ENCODE measurements at regions not wholly inside any gene's neighbourhood (a gene's known extent, or its start where the extent isn't known, plus 50 kb on each side); places are given as distances from the start of the nearest gene placed in this dataset.
"Not testable (repeated sequence)": the region's sequence is repeated elsewhere in the genome, so short reads cannot be mapped to it uniquely, and the experiment has no call there.

DNA sequence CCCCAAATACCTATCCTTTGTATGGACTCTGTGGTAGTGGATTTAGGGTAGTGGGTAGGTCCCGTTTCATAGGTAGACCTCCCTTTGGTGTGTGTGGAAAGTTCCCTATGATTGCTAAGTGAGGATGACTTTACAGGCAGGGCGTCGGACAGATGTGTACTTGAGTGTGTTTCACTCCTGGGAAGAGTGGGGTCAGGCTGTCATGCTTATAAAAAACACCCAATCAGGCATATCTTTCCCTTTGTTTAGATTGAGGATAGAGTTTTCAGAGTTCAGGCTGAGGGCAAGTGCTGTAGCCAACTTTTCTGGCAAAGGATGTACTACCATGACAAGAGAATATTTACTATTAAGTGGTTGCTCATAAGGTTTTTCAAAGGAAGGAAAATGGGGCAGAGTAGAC lies 242.0 kb downstream of the YTHDC2 start:
- no peak overlapping the region for H3K27ac Mint-ChIP-seq
- no peaks in the 10 kb centered on the region for H3K9me3 Mint-ChIP-seq
- DNase-seq: no peak
- no peaks in the 10 kb centered on the region for H3K4me1 Mint-ChIP-seq
- H3K27me3 Mint-ChIP-seq: no peaks in the 10 kb centered on the region
- H3K4me3 Mint-ChIP-seq: no peak overlapping the region
- H3K36me3 Mint-ChIP-seq: no peaks in the 10 kb centered on the region

GRCh38 chr5:113757508-113757907 lies 244.0 kb downstream of the YTHDC2 start:
- H3K36me3 Mint-ChIP-seq: no peaks in the 10 kb centered on the region
- no peaks in the 10 kb centered on the region for H3K27me3 Mint-ChIP-seq
- no peaks in the 10 kb centered on the region for H3K9me3 Mint-ChIP-seq
- H3K27ac Mint-ChIP-seq: no peak overlapping the region
- H3K4me3 Mint-ChIP-seq: no peak overlapping the region
- H3K4me1 Mint-ChIP-seq: no peaks in the 10 kb centered on the region
- no peak for DNase-seq

- no peak overlapping the region for H3K4me3 Mint-ChIP-seq
- no peaks in the 10 kb centered on the region for H3K36me3 Mint-ChIP-seq
- H3K27ac Mint-ChIP-seq: no peak overlapping the region
- DNase-seq: no peak
- H3K9me3 Mint-ChIP-seq: no peaks in the 10 kb centered on the region
- no peaks in the 10 kb centered on the region for H3K4me1 Mint-ChIP-seq
- H3K27me3 Mint-ChIP-seq: no peaks in the 10 kb centered on the region
Measured at GRCh38 chr5:113759505-113759904, 246.0 kb downstream of the YTHDC2 start.

- no peaks in the 10 kb centered on the region for H3K9me3 Mint-ChIP-seq
- no peak for DNase-seq
- H3K36me3 Mint-ChIP-seq: no peaks in the 10 kb centered on the region
- no peaks in the 10 kb centered on the region for H3K4me1 Mint-ChIP-seq
- H3K27me3 Mint-ChIP-seq: no peaks in the 10 kb centered on the region
- H3K4me3 Mint-ChIP-seq: no peak overlapping the region
- H3K27ac Mint-ChIP-seq: no peak overlapping the region
Measured at GRCh38 chr5:113760486-113760885, 247.0 kb downstream of the YTHDC2 start.

GRCh38 chr5:113761594-113761993 lies 248.1 kb downstream of the YTHDC2 start:
- H3K27me3 Mint-ChIP-seq: no peaks in the 10 kb centered on the region
- no peak overlapping the region for H3K27ac Mint-ChIP-seq
- H3K4me1 Mint-ChIP-seq: no peaks in the 10 kb centered on the region
- H3K36me3 Mint-ChIP-seq: no peaks in the 10 kb centered on the region
- H3K4me3 Mint-ChIP-seq: no peak overlapping the region
- peaks cover 4% of the 10 kb centered on the region for H3K9me3 Mint-ChIP-seq
- DNase-seq: no peak

DNA sequence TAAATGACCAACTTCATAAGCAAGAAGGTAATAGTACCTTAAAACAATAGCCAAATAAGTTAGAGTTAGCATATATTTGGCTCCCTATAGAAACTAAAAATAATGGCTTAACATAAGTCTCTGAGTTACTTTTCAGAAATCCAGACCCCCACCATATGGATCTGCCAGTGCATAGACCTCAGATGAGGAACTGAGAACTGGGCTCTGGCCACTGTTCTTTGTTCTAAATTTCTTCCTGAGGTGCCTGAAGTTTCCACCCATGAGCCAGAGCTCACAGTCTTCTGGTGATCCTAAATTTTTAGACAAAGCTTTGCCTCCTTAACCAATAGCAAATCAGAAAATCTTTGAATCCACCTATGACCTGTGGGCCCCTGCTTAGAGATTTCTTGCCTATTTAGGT lies 250.9 kb downstream of the YTHDC2 start:
- Mint-ChIP-seq H3K9me3 (peaks cover 14% of the 10 kb centered on the region), H3K4me3 (no peak overlapping the region), H3K27me3 (no peaks in the 10 kb centered on the region), H3K36me3 (no peaks in the 10 kb centered on the region), H3K27ac (no peak overlapping the region), H3K4me1 (no peaks in the 10 kb centered on the region)
- DNase-seq: no peak

DNA sequence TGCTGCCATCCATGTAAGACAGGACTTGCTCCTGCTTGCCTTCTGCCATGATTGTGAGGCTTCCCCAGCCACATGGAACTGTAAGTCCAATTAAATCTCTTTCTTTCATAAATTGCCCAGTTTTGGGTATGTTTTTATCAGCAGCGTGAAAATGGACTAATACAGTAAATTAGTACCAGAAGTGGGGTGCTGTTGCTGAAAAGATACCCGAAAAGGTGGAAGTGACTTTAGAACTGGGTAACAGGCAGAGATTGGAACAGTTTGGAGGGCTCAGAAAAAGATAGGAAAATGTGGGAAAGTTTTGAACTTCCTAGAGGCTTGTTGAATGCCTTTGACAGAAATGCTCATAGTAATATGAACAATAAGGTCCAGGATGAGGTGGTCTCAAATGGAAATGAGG lies 253.3 kb downstream of the YTHDC2 start:
- not testable (repeated sequence) for H3K27ac Mint-ChIP-seq, H3K36me3 Mint-ChIP-seq, H3K4me1 Mint-ChIP-seq, H3K4me3 Mint-ChIP-seq, DNase-seq, H3K27me3 Mint-ChIP-seq
- peaks cover 14% of the 10 kb centered on the region for H3K9me3 Mint-ChIP-seq

GRCh38 chr5:113770648-113771047 lies 257.2 kb downstream of the YTHDC2 start:
- Mint-ChIP-seq H3K27ac (no peak overlapping the region), H3K9me3 (peaks cover 14% of the 10 kb centered on the region), H3K36me3 (no peaks in the 10 kb centered on the region), H3K4me1 (no peaks in the 10 kb centered on the region), H3K27me3 (no peaks in the 10 kb centered on the region), H3K4me3 (no peak overlapping the region)
- DNase-seq: no peak

DNA sequence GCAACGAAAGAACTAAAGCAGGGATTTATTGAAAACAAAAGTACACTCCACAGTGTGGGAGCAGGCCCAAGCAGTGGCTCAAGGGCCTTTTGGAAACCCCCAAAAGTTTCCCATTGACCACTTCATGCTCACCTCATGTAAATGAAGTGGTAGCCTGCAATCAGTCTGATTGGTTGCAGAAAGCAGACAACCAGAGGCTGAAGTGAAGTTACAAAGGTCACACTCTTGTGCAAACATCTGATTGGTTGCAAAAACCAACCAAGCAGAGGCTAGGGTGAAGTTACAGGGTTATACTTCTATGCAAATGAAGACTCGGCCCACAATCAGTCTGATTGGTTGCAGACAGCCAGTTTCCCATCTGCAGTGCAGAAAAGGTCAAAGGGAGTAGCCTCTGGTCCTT lies 258.0 kb downstream of the YTHDC2 start:
- Mint-ChIP-seq H3K4me3 (no peak overlapping the region), H3K27me3 (peaks cover under 1% of the 10 kb centered on the region), H3K4me1 (no peaks in the 10 kb centered on the region), H3K36me3 (no peaks in the 10 kb centered on the region), H3K27ac (no peak overlapping the region), H3K9me3 (peaks cover 10% of the 10 kb centered on the region)
- DNase-seq: no peak

DNA sequence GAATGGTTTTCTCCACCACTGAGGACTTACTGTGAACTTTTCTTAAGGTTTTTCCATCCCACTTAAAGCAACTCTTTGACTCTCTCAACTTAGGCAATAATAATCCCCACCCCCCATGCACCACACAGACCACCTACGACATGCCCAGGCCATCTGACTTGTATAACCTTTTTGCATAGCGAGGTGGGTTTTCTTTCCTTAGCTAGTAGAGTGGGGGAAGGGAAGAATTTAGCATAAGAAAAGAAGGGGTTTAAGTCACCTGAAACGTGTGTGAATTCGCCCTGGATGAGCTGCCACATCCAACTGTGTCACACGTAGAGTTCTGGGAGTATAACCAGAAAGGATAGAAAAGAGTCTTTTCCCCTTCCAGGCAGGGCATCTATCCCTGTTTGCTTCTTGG lies 262.7 kb downstream of the YTHDC2 start:
- Mint-ChIP-seq H3K27me3 (peaks cover 3% of the 10 kb centered on the region), H3K27ac (no peak overlapping the region), H3K9me3 (no peaks in the 10 kb centered on the region), H3K4me1 (no peaks in the 10 kb centered on the region), H3K36me3 (no peaks in the 10 kb centered on the region), H3K4me3 (no peak overlapping the region)
- no peak for DNase-seq

DNA sequence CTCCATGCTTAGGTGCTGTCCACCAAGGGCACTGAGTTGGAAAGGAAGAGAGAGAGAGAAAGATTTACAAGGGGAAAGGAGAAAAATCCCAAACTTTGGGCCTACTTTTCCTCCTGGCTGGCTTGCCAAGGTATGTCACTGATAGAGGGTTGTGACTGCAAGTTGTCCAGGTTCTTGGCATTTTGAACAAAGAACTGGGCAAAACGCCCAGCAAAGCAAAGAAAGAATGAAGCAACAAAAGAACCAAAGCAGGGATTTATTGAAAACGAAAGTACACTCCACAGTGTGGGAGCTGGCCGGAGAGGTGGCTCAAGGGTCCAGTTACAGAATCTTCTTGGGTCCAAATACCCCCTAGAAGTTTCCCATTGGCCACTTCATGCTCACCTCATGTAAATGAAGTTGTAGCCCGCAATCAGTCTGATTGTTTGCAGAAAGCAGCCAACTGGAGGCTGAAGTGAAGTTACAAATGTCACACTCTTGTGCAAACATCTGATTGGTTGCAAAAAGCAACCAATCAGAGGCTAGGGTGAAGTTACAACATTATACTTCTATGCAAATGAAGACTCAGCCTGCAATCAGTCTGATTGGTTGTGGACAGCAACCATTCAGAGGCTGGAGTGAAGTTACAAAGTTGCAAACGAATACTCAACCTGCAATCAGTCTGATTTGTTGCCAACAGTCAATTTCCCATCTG lies 263.5 kb downstream of the YTHDC2 start:
- Mint-ChIP-seq H3K27ac (no peak overlapping the region), H3K9me3 (no peaks in the 10 kb centered on the region), H3K4me1 (no peaks in the 10 kb centered on the region), H3K36me3 (no peaks in the 10 kb centered on the region), H3K4me3 (no peak overlapping the region), H3K27me3 (peaks cover 3% of the 10 kb centered on the region)
- no peak for DNase-seq

- H3K4me1 Mint-ChIP-seq: no peaks in the 10 kb centered on the region
- no peak for DNase-seq
- no peaks in the 10 kb centered on the region for H3K9me3 Mint-ChIP-seq
- H3K36me3 Mint-ChIP-seq: no peaks in the 10 kb centered on the region
- no peak overlapping the region for H3K4me3 Mint-ChIP-seq
- peaks cover 3% of the 10 kb centered on the region for H3K27me3 Mint-ChIP-seq
- H3K27ac Mint-ChIP-seq: no peak overlapping the region
Measured at GRCh38 chr5:113778147-113778546, 264.7 kb downstream of the YTHDC2 start.

DNA sequence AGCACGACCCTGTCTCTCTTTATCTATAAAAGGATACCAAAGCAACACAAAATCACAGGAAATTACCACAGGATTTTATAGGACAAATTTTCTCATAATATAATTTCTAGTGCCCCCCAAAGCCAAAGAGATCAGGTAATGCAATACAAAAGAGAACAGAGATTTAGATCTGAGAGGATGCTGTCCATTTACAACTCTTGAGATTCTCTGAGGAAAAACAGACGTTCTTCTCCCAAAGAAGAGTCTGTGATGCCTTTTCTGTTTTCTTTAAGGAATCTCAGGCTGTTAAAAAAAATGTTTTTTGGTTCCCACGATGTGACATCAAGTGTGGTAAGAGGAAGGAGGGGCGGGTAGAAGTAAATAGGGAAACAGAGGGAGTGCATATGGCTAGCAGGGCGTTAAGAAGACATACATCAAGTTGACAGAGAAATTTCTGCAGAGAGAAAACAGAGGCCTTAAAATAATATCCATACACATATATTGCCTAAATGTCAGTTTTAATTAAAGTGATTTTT lies 274.7 kb downstream of the YTHDC2 start:
- Mint-ChIP-seq H3K27ac (no peak overlapping the region), H3K9me3 (no peaks in the 10 kb centered on the region), H3K4me1 (no peaks in the 10 kb centered on the region), H3K4me3 (no peak overlapping the region), H3K36me3 (no peaks in the 10 kb centered on the region), H3K27me3 (no peaks in the 10 kb centered on the region)
- no peak for DNase-seq

GRCh38 chr5:113789769-113790168 lies 276.3 kb downstream of the YTHDC2 start:
- H3K4me3 Mint-ChIP-seq: no peak overlapping the region
- DNase-seq: no peak
- H3K36me3 Mint-ChIP-seq: no peaks in the 10 kb centered on the region
- H3K9me3 Mint-ChIP-seq: no peaks in the 10 kb centered on the region
- H3K27me3 Mint-ChIP-seq: no peaks in the 10 kb centered on the region
- H3K4me1 Mint-ChIP-seq: no peaks in the 10 kb centered on the region
- no peak overlapping the region for H3K27ac Mint-ChIP-seq

- H3K27me3 Mint-ChIP-seq: no peaks in the 10 kb centered on the region
- H3K4me3 Mint-ChIP-seq: no peak overlapping the region
- no peak for DNase-seq
- H3K9me3 Mint-ChIP-seq: no peaks in the 10 kb centered on the region
- H3K4me1 Mint-ChIP-seq: no peaks in the 10 kb centered on the region
- no peak overlapping the region for H3K27ac Mint-ChIP-seq
- no peaks in the 10 kb centered on the region for H3K36me3 Mint-ChIP-seq
Measured at GRCh38 chr5:113792806-113793205, 279.3 kb downstream of the YTHDC2 start.

DNA sequence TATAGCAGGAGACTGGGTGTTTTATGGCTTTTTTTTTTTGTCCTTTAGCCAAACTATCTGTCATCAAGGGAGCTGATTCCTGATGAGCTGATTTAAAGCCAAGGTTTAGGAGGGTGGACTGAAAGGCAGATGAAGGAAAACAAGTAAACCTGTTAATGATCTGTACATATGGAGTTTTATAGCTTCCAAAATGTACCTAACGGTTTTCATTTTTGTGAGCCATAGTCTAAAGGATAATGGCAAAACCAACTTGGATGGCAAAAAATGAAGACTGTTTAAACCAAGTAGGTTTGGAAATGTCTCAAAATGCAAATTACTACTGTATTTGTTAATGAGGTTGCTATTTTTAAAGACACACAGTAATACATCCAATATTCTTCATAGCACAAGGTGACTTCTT lies 281.5 kb downstream of the YTHDC2 start:
- H3K9me3 Mint-ChIP-seq: no peaks in the 10 kb centered on the region
- no peaks in the 10 kb centered on the region for H3K27me3 Mint-ChIP-seq
- H3K27ac Mint-ChIP-seq: no peak overlapping the region
- H3K36me3 Mint-ChIP-seq: no peaks in the 10 kb centered on the region
- no peak for DNase-seq
- no peak overlapping the region for H3K4me3 Mint-ChIP-seq
- H3K4me1 Mint-ChIP-seq: no peaks in the 10 kb centered on the region

Measured in activated naive CD8-positive, alpha-beta T cell treated with anti-CD3 and anti-CD28 coated beads for 36 hours (primary cell).